HCT116 (cell line): ENCODE measurements at regions not wholly inside any gene's neighbourhood (a gene's known extent, or its start where the extent isn't known, plus 50 kb on each side); places are given as distances from the start of the nearest gene placed in this dataset.

Experiments
- ATAC-seq: fragments of 200-7000 bp; cut with Tn5 transposase; 2 replicates; pipeline ENCODE4 v1.9.1; 2020; ENCODE audit warnings: mild to moderate bottlenecking, moderate library complexity
- BruUV-seq: library from RNA; stranded (reverse); fragments of 400-500 nt; replicated peaks from 2 replicates; lab custom pipeline; 2021; lab: Mats Ljungman, UMichigan
- CTCF ChIA-PET: fragments of 300-600 bp; sonication (Branson Sonifier 250); formaldehyde crosslinking; loops from one replicate; lab custom pipeline; 2021; ENCODE audit warnings: antibody characterized with exemption; lab: Charles Lee
- POLR2A ChIA-PET: fragments of 300-600, 350-600 bp; sonication (Branson Sonifier 250); formaldehyde crosslinking; loops from one replicate; lab custom pipeline; 2021; ENCODE audit warnings: antibody characterized with exemption; lab: Charles Lee
- RAD21 ChIA-PET, 2 experiments: fragments of 300-600 bp; sonication (Branson Sonifier 250); formaldehyde crosslinking; loops; one replicate each; lab custom pipeline; 2023; ENCODE audit warnings: low total read pairs in 2 of 2; ENCODE audit not compliant: uncharacterized antibody in 2 of 2, unreplicated experiment in 2 of 2, low non-redundant PET in 1 of 2; lab: Charles Lee
- DNase-seq: peaks from one replicate; pipeline ENCODE4 v3.0.0-alpha.2; 2010; ENCODE audit warnings: low read depth, low spot score
- H2AFZ ChIP-seq: fragments of 200-600 bp; shearing (Covaris generic), sonication (generic); 2 replicates; pipeline ENCODE4 v1.6.1; 2017; ENCODE audit warnings: low read depth, mixed run types, mixed read lengths, antibody characterized with exemption, low read length; ENCODE audit not compliant: poor library complexity, severe bottlenecking
- H3K27ac ChIP-seq: 2 replicates; pipeline ENCODE4 v1.5.1; 2012; ENCODE audit warnings: low read depth, low read length
- H3K27me3 ChIP-seq: fragments of 200-600 bp; sonication (generic); 2 replicates; pipeline ENCODE4 v1.6.1; 2016; ENCODE audit warnings: mixed run types, low read length, mixed read lengths; ENCODE audit not compliant: insufficient read depth
- H3K36me3 ChIP-seq, 2 experiments: fragments of 200-500 bp in 1 of 2; fragments of 200-600 bp in 1 of 2; sonication (Bioruptor generic) in 1 of 2; sonication (generic) in 1 of 2; 2 replicates each; pipeline versions ENCODE4 v1.5.1 to v1.6.1; 2014 to 2016; ENCODE audit warnings: low read length in 2 of 2, inconsistent platforms in 1 of 2, mixed read lengths in 1 of 2, mixed run types in 1 of 2; ENCODE audit not compliant: insufficient read depth in 2 of 2, control insufficient read depth in 1 of 2
- H3K4me1 ChIP-seq, 2 experiments: fragments of 200-600 bp in 1 of 2; sonication (generic) in 1 of 2; 2 replicates each; pipeline versions ENCODE4 v1.5.1 to v1.6.1; 2012 to 2017; ENCODE audit warnings: low read length in 2 of 2, inconsistent platforms in 1 of 2, mild to moderate bottlenecking in 1 of 2, mixed read lengths in 1 of 2, mixed run types in 1 of 2, moderate library complexity in 1 of 2; ENCODE audit not compliant: insufficient read depth in 2 of 2, control insufficient read depth in 1 of 2
- H3K4me2 ChIP-seq: fragments of 200-600 bp; sonication (generic); 2 replicates; pipeline ENCODE4 v1.6.1; 2017; ENCODE audit warnings: mixed run types, low read length, mixed read lengths
- H3K4me3 ChIP-seq, 2 experiments: fragments of 200-600 bp in 1 of 2; sonication (generic) in 1 of 2; replicated peaks in 1 of 2; 2 replicates each; pipeline ENCODE4 v1.5.1; 2011 to 2016; ENCODE audit warnings: low read length in 2 of 2, control low read depth in 1 of 2, low read depth in 1 of 2, mild to moderate bottlenecking in 1 of 2, mixed read lengths in 1 of 2, mixed run types in 1 of 2
- H3K79me2 ChIP-seq: fragments of 200-600 bp; sonication (generic); 2 replicates; pipeline ENCODE4 v1.6.1; 2017; ENCODE audit warnings: mild to moderate bottlenecking, mixed run types, low read length, moderate library complexity, mixed read lengths; ENCODE audit not compliant: insufficient read depth
- H3K9ac ChIP-seq: fragments of 200-600 bp; sonication (generic); 2 replicates; pipeline ENCODE4 v1.6.1; 2016; ENCODE audit warnings: low read length, mixed read lengths
- H3K9me2 ChIP-seq: fragments of 200-600 bp; sonication (generic), shearing (Covaris generic); 2 replicates; pipeline ENCODE4 v1.6.1; 2017; ENCODE audit warnings: mixed run types, mild to moderate bottlenecking, moderate library complexity; ENCODE audit not compliant: insufficient read depth
- H3K9me3 ChIP-seq, 2 experiments: fragments of 200-500 bp in 1 of 2; fragments of 200-600 bp in 1 of 2; sonication (Bioruptor generic) in 1 of 2; sonication (generic) in 1 of 2; 2 replicates each; pipeline ENCODE4 v1.6.1; 2014 to 2017; ENCODE audit warnings: low read length in 2 of 2, mixed read lengths in 2 of 2, inconsistent platforms in 1 of 2, low read depth in 1 of 2, mild to moderate bottlenecking in 1 of 2, mixed run types in 1 of 2, moderate library complexity in 1 of 2; ENCODE audit not compliant: control insufficient read depth in 1 of 2, insufficient read depth in 1 of 2
- H4K20me1 ChIP-seq: fragments of 200-600 bp; sonication (generic), shearing (Covaris generic); 2 replicates; pipeline ENCODE4 v1.6.1; 2017; ENCODE audit warnings: mixed run types, mild to moderate bottlenecking, moderate library complexity; ENCODE audit not compliant: insufficient read depth
- CBX3 ChIP-seq: IDR thresholded peaks from 2 replicates; pipeline ENCODE4 v1.6.1; 2012; ENCODE audit warnings: low read depth
- CEBPB ChIP-seq: IDR thresholded peaks from 2 replicates; pipeline ENCODE4 v1.6.1; 2012; ENCODE audit warnings: low read depth
- CTCF ChIP-seq, 3 experiments: fragments of 200-600 bp in 1 of 3; sonication (generic) in 1 of 3; IDR thresholded peaks in 2 of 3; conservative IDR thresholded peaks in 1 of 3; 2 replicates each; pipeline ENCODE4 v1.5.1; 2012 to 2017; ENCODE audit warnings: low read depth in 2 of 3, low read length in 2 of 3, antibody characterized with exemption in 1 of 3, borderline replicate concordance in 1 of 3, control low read depth in 1 of 3, mild to moderate bottlenecking in 1 of 3, mixed read lengths in 1 of 3, mixed run types in 1 of 3, moderate library complexity in 1 of 3; ENCODE audit not compliant: insufficient read depth in 1 of 3
- EZH2phosphoT487 ChIP-seq: fragments of 200-600 bp; IDR thresholded peaks from 2 replicates; pipeline ENCODE4 v1.6.1; 2018; ENCODE audit warnings: antibody characterized with exemption, borderline replicate concordance
- FOSL1 ChIP-seq: IDR thresholded peaks from 2 replicates; pipeline ENCODE4 v1.6.1; 2012; ENCODE audit warnings: low read depth
- JUND ChIP-seq: IDR thresholded peaks from 2 replicates; pipeline ENCODE4 v1.6.1; 2012
- POLR2A ChIP-seq: IDR thresholded peaks from 2 replicates; pipeline ENCODE4 v1.7.0; 2011; ENCODE audit warnings: borderline replicate concordance; ENCODE audit not compliant: insufficient read depth, insufficient read length; ENCODE audit errors: extremely low read depth
- RAD21 ChIP-seq: IDR thresholded peaks from 2 replicates; pipeline ENCODE4 v1.6.1; 2012; ENCODE audit warnings: low read depth, mild to moderate bottlenecking
- SIN3A ChIP-seq: IDR thresholded peaks from 2 replicates; pipeline ENCODE4 v1.6.1; 2012; ENCODE audit warnings: low read depth
- SP1 ChIP-seq: IDR thresholded peaks from 2 replicates; pipeline ENCODE4 v1.6.1; 2012; ENCODE audit warnings: low read depth
- SRF ChIP-seq: IDR thresholded peaks from 2 replicates; pipeline ENCODE4 v1.6.1; 2012; ENCODE audit warnings: low read depth
- YY1 ChIP-seq: IDR thresholded peaks from 2 replicates; pipeline ENCODE4 v1.6.1; 2011; ENCODE audit warnings: low read length, low read depth, moderate library complexity, mild to moderate bottlenecking; ENCODE audit not compliant: insufficient replicate concordance; ENCODE audit errors: extremely low read depth
- ZNF274 ChIP-seq: fragments of 200-500 bp; sonication (Bioruptor generic); IDR thresholded peaks from 2 replicates; pipeline ENCODE4 v1.6.1; 2014; ENCODE audit warnings: mild to moderate bottlenecking, low read depth, low read length, inconsistent platforms
- intact Hi-C: fragments of 100-400 bp; cut with micrococcal nuclease; formaldehyde crosslinking; loops from 2 replicates; pipeline ENCODE4 v1.10.0; 2022
- TF ChIP-seq, protein P1 (sequence below): IDR thresholded peaks from 2 replicates; pipeline ENCODE4 v1.6.1; 2012

DNA sequence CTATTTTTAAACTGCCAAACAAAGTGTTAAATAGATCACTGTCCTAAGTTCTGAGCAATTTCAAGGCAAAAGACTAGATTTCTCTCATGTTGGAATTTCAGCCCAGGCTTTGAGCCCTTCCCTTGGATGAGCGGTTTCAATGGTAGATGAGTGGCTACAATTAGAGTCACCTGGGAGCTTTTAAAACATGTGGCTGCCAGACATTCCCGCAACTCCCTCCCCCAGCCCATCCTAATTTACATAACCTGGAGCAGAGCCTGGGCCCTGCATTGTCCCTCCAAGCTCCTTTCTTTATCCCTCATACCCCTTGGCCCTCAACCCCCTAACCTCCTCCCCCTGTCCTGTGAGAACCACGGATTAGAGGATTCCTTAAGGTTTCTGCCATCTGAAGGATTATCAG is 357.5 kb upstream of the UMPS start:
- no peak for ATAC-seq
- ChIA-PET CTCF (no interaction called here), POLR2A (no interaction called here), RAD21 (no interaction called here)
- TF ChIP-seq ZNF274 (no peak), CEBPB (no peak), SIN3A (no peak), EZH2phosphoT487 (no peak), YY1 (no peak)
- TF ChIP-seq, protein P1, sequence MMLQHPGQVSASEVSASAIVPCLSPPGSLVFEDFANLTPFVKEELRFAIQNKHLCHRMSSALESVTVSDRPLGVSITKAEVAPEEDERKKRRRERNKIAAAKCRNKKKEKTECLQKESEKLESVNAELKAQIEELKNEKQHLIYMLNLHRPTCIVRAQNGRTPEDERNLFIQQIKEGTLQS, result no peak
- no peaks in the 10 kb centered on the region for H3K9me2 ChIP-seq
- intact Hi-C loops, result no loop called here
- no peak overlapping the region for H3K27ac ChIP-seq
- peaks cover 41% of the 10 kb centered on the region for H3K27me3 ChIP-seq
- no peaks in the 10 kb centered on the region for H3K79me2 ChIP-seq
- no peak overlapping the region for H3K4me3 ChIP-seq
- no peaks in the 10 kb centered on the region for H3K4me1 ChIP-seq
- no peaks in the 10 kb centered on the region; the same call in 1 of the 2 replicates for H4K20me1 ChIP-seq
- no peak overlapping the region for H2AFZ ChIP-seq
- DNase-seq, result no peak
- no TSS peak for BruUV-seq
- H3K9me3 ChIP-seq, result no peaks in the 10 kb centered on the region
- no peaks in the 10 kb centered on the region for H3K36me3 ChIP-seq
- no peak overlapping the region for H3K9ac ChIP-seq
- no peak overlapping the region for H3K4me2 ChIP-seq

DNA sequence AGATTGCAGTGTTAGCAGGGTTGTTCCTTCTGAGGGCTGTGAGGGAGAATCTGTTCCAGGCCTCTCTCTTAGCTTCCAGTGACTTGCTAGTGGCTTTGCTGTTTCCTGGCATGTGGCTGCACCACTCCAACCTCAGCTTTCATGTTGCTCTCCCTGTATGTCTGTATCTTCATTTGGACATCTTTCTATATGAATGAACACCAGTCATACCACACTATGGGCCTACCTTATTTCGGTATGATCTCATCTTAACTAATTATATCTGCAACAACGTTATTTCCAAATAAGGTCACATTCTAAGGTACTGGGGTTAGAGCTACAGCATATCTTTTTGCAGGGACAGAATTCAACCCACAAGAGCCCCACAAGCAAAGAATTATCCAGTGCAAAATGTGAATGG is 356.7 kb upstream of the UMPS start:
- CTCF ChIA-PET, result no interaction called here
- H2AFZ ChIP-seq, result no peak overlapping the region
- H3K79me2 ChIP-seq, result no peaks in the 10 kb centered on the region
- H3K9ac ChIP-seq, result no peak overlapping the region
- TF ChIP-seq SRF (no peak), SP1 (no peak), CBX3 (no peak), YY1 (no peak), SIN3A (no peak), POLR2A (no peak), FOSL1 (no peak), JUND (no peak), EZH2phosphoT487 (no peak), CTCF (IDR thresholded peaks at IDR 0.05 in 2 of 3, conservative IDR thresholded peaks at IDR 0.05 in 1 of 3; ENCODE audit: borderline replicate concordance in 1 of 3, insufficient read depth in 1 of 3, low read depth in 2 of 3, low read length in 2 of 3) (no peak), RAD21 (no peak)
- TF ChIP-seq, protein P1, result no peak
- no peak overlapping the region for H3K4me3 ChIP-seq
- no peak overlapping the region for H3K27ac ChIP-seq
- BruUV-seq, result no TSS peak
- RAD21 ChIA-PET, result no interaction called here
- POLR2A ChIA-PET, result no interaction called here
- H3K4me2 ChIP-seq, result no peak overlapping the region
- intact Hi-C loops, result no loop called here
- no peaks in the 10 kb centered on the region for H3K9me2 ChIP-seq
- H3K36me3 ChIP-seq, result no peaks in the 10 kb centered on the region
- no peaks in the 10 kb centered on the region for H3K4me1 ChIP-seq
- DNase-seq (no peak), ATAC-seq (no peak)
- H3K9me3 ChIP-seq, result no peaks in the 10 kb centered on the region
- H3K27me3 ChIP-seq, result peaks cover 41% of the 10 kb centered on the region
- H4K20me1 ChIP-seq, result no peaks in the 10 kb centered on the region; the same call in 1 of the 2 replicates
